22Rv1 (cell line): ENCODE measurements at regions not wholly inside any gene's neighbourhood (a gene's known extent, or its start where the extent isn't known, plus 50 kb on each side); places are given as distances from the start of the nearest gene placed in this dataset.

ENCODE experiments used
- H3K27ac ChIP-seq: fragments of 450-650 bp; 2 replicates; pipeline ENCODE4 v1.5.1; 2017
- ZFX ChIP-seq: fragments of 450-650 bp; IDR thresholded peaks from 2 replicates; pipeline ENCODE4 v1.6.1; 2017; ENCODE audit warnings: antibody characterized with exemption, borderline replicate concordance
- TF ChIP-seq, protein P1 (sequence below): fragments of 450-650 bp; IDR thresholded peaks from 2 replicates; pipeline ENCODE4 v1.5.1; 2017; ENCODE audit warnings: mild to moderate bottlenecking

- H3K27ac ChIP-seq: no peak overlapping the region
- TF ChIP-seq ZFX: no peak
- TF ChIP-seq, protein P1, sequence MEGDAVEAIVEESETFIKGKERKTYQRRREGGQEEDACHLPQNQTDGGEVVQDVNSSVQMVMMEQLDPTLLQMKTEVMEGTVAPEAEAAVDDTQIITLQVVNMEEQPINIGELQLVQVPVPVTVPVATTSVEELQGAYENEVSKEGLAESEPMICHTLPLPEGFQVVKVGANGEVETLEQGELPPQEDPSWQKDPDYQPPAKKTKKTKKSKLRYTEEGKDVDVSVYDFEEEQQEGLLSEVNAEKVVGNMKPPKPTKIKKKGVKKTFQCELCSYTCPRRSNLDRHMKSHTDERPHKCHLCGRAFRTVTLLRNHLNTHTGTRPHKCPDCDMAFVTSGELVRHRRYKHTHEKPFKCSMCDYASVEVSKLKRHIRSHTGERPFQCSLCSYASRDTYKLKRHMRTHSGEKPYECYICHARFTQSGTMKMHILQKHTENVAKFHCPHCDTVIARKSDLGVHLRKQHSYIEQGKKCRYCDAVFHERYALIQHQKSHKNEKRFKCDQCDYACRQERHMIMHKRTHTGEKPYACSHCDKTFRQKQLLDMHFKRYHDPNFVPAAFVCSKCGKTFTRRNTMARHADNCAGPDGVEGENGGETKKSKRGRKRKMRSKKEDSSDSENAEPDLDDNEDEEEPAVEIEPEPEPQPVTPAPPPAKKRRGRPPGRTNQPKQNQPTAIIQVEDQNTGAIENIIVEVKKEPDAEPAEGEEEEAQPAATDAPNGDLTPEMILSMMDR: no peak
These were observed 70.4 kb upstream of the FUCA2 start for GRCh38 chr6:143581835-143582480.

GRCh38 chr6:143579703-143580102 is 68.2 kb upstream of the FUCA2 start:
- no peak for TF ChIP-seq ZFX
- TF ChIP-seq, protein P1: no peak

GRCh38 chr6:143578054-143578453 is 66.5 kb upstream of the FUCA2 start:
- TF ChIP-seq, protein P1: no peak
- TF ChIP-seq ZFX: no peak

More at GRCh38 chr6:143579703-143580102, 68.2 kb upstream of the FUCA2 start:
- H3K27ac ChIP-seq: no peak overlapping the region

DNA sequence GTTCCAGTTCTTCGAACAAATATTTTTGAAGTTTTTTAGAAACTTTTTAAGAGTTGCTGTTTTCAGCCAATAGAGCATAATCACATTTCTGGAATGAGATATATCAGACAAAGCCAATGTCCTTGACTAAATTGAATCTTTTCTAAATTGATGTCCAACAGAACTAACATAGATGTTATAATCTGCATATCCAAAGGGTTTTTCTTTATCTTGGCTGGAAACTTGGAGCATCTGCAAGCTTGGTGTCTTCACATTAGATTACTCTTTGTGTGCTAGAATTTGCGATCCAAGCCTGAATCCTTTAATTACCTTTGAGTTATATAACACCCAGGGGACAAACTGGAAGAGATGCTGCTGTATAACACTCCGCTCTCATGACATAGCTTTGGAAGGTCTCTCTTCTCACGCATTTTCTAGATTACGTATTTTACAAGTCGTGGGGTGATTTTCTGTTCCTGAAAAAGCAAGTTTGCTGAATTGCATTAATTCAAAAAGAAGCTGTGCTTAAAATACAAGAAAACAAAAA is 64.4 kb upstream of the FUCA2 start:
- no peak overlapping the region for H3K27ac ChIP-seq
- no peak for TF ChIP-seq ZFX
- TF ChIP-seq, protein P1: no peak

More at GRCh38 chr6:143578054-143578453, 66.5 kb upstream of the FUCA2 start:
- H3K27ac ChIP-seq: no peak overlapping the region

DNA sequence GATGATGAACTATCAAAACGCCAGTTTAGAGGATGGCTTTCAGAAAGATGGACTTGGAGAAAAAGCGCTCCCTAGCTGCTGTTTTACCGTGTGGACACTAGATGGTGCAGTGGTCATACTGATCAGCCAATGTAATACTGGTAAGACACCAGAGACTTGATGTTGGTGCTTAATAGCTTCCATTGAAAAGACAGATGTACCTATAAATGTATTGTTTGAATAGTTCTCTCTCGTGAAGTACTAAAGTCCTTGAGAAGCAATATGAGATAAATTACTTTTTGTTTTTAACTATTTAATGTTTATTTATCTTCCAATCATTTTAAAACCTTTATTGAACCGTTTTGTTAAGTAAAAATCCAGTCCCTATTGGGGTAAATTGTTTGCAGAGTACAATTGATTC is 63.9 kb upstream of the FUCA2 start:
- TF ChIP-seq, protein P1: peak; percentile 91
- TF ChIP-seq ZFX: no peak
- H3K27ac ChIP-seq: no peak overlapping the region

DNA sequence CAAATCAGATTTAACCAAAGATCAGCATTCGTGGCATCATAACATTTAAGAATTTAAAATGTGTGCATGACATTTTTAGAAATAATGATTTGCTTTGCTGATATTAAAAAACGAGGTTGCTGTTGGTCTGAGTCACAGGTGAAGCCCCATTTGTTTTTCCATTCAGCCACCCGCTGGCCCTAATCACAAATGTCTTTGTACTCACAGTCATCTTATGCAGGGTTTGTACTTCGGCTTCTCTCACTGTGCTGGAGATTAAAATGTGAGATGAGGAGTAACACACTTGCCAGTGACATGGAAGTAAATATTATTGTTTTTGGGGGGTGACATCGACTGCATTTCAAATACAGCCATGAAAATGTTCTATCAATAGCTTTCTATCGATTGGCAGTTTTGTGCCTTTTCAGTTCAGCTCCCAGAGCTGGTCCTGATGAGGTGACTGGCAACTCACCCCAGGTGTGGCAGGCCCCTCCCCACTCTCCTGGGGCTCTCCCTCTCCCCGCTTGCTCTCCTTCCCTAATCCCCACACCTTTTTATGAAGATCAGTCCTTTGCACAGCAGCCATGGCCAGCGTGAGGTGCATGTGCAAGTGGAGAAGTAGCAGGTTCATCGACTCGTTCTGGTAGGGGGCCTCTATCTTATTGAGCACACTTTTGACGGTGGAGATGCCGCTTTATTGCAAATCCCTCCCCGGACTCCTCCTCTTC is 58.8 kb upstream of the FUCA2 start:
- TF ChIP-seq ZFX: no peak
- TF ChIP-seq, protein P1: no peak
- no peak overlapping the region for H3K27ac ChIP-seq

GRCh38 chr6:143569040-143569439 is 57.5 kb upstream of the FUCA2 start:
- TF ChIP-seq, protein P1: no peak
- TF ChIP-seq ZFX: no peak

More at GRCh38 chr6:143569040-143569439, 57.5 kb upstream of the FUCA2 start:
- no peak overlapping the region for H3K27ac ChIP-seq
